ENCODE measurements at regions not wholly inside any gene's neighbourhood (a gene's known extent, or its start where the extent isn't known, plus 50 kb on each side); places are given as distances from the start of the nearest gene placed in this dataset.
"Not testable (repeated sequence)": the region's sequence is repeated elsewhere in the genome, so short reads cannot be mapped to it uniquely, and the experiment has no call there.

GRCh38 chr15:20243486-20244240, 297.9 kb downstream of the GOLGA6L6 start:
- not testable (repeated sequence) for ATAC-seq (ENCODE audit: low read depth)

GRCh38 chr15:20240366-20240917, 301.2 kb downstream of the GOLGA6L6 start:
- H3K4me1 ChIP-seq (ENCODE audit: control insufficient read depth in 2 of 2, insufficient read depth in 2 of 2, low read length in 2 of 2); H3K27ac ChIP-seq (ENCODE audit: low read length in 2 of 2); intact Hi-C loops (cut with micrococcal nuclease); H3K4me3 Mint-ChIP-seq; H3K79me2 ChIP-seq (ENCODE audit: control insufficient read depth, insufficient read depth, low read length); H2AFZ ChIP-seq (ENCODE audit: insufficient read depth, low read depth, low read length, poor library complexity, severe bottlenecking); POLR2A ChIA-PET; ATAC-seq (ENCODE audit: low read depth); CTCF ChIA-PET; H3K4me1 Mint-ChIP-seq; H3K27me3 ChIP-seq (replicated peaks in 1 of 4; ENCODE audit: control extremely low read depth in 1 of 4, control insufficient read depth in 3 of 4, insufficient read depth in 4 of 4, low read length in 3 of 4); DNase-seq; H3K36me3 ChIP-seq (replicated peaks in 1 of 2; ENCODE audit: control extremely low read depth in 1 of 2, control insufficient read depth in 1 of 2, extremely low read depth in 1 of 2, insufficient read depth in 2 of 2, low read length in 1 of 2); H3K4me3 ChIP-seq (ENCODE audit: control extremely low read depth in 1 of 5, extremely low read depth in 1 of 5, insufficient read depth in 1 of 5, low read depth in 2 of 5, low read length in 4 of 5); H4K20me1 ChIP-seq (ENCODE audit: control insufficient read depth, insufficient read depth, low read length, poor library complexity, severe bottlenecking); H3K4me2 ChIP-seq (replicated peaks; ENCODE audit: low read depth, low read length, poor library complexity, severe bottlenecking); H3K27me3 Mint-ChIP-seq; H3K9me3 Mint-ChIP-seq (ENCODE audit: insufficient read depth); H3K9ac ChIP-seq (ENCODE audit: low read length); H3K27ac Mint-ChIP-seq: not testable (repeated sequence)
- H3K9me3 ChIP-seq (ENCODE audit: control extremely low read depth in 1 of 3, control insufficient read depth in 2 of 3, insufficient read depth in 1 of 3, low read length in 2 of 3) = peaks cover 0 to 34% (median 0%) of the 10 kb centered on the region in 3 donors
- WGBS (ENCODE audit: insufficient coverage) = 83% methylated on average over 14 of the region's 14 CpGs

More at GRCh38 chr15:20243486-20244240, 297.9 kb downstream of the GOLGA6L6 start:
- H3K9ac ChIP-seq (ENCODE audit: low read length); POLR2A ChIA-PET; H3K27me3 Mint-ChIP-seq; CTCF ChIA-PET; H2AFZ ChIP-seq (ENCODE audit: insufficient read depth, low read depth, low read length, poor library complexity, severe bottlenecking); H3K4me2 ChIP-seq (replicated peaks; ENCODE audit: low read depth, low read length, poor library complexity, severe bottlenecking); H3K27ac ChIP-seq (ENCODE audit: low read length in 2 of 2); H3K4me1 Mint-ChIP-seq; intact Hi-C loops (cut with micrococcal nuclease); H3K4me1 ChIP-seq (ENCODE audit: control insufficient read depth in 2 of 2, insufficient read depth in 2 of 2, low read length in 2 of 2); H4K20me1 ChIP-seq (ENCODE audit: control insufficient read depth, insufficient read depth, low read length, poor library complexity, severe bottlenecking); H3K9me3 Mint-ChIP-seq (ENCODE audit: insufficient read depth); H3K27me3 ChIP-seq (replicated peaks in 1 of 4; ENCODE audit: control extremely low read depth in 1 of 4, control insufficient read depth in 3 of 4, insufficient read depth in 4 of 4, low read length in 3 of 4); H3K36me3 ChIP-seq (replicated peaks in 1 of 2; ENCODE audit: control extremely low read depth in 1 of 2, control insufficient read depth in 1 of 2, extremely low read depth in 1 of 2, insufficient read depth in 2 of 2, low read length in 1 of 2); H3K4me3 ChIP-seq (ENCODE audit: control extremely low read depth in 1 of 5, extremely low read depth in 1 of 5, insufficient read depth in 1 of 5, low read depth in 2 of 5, low read length in 4 of 5); H3K79me2 ChIP-seq (ENCODE audit: control insufficient read depth, insufficient read depth, low read length); H3K27ac Mint-ChIP-seq; DNase-seq; H3K4me3 Mint-ChIP-seq: not testable (repeated sequence)
- H3K9me3 ChIP-seq (ENCODE audit: control extremely low read depth in 1 of 3, control insufficient read depth in 2 of 3, insufficient read depth in 1 of 3, low read length in 2 of 3) = peaks cover 0 to 39% (median 0%) of the 10 kb centered on the region in 3 donors
- 83% methylated on average over 9 of the region's 12 CpGs for WGBS (ENCODE audit: insufficient coverage)

GRCh38 chr15:20239186-20239585, 302.4 kb downstream of the GOLGA6L6 start:
- WGBS (ENCODE audit: insufficient coverage) = 95% methylated on average over 2 of the region's 4 CpGs
- H3K4me2 ChIP-seq (replicated peaks; ENCODE audit: low read depth, low read length, poor library complexity, severe bottlenecking); DNase-seq; H3K9ac ChIP-seq (ENCODE audit: low read length); H3K27me3 Mint-ChIP-seq; H2AFZ ChIP-seq (ENCODE audit: insufficient read depth, low read depth, low read length, poor library complexity, severe bottlenecking); H3K27ac Mint-ChIP-seq; H3K4me3 Mint-ChIP-seq; H3K27ac ChIP-seq (ENCODE audit: low read length in 2 of 2); CTCF ChIA-PET; POLR2A ChIA-PET; H3K4me1 Mint-ChIP-seq; H3K27me3 ChIP-seq (replicated peaks in 1 of 4; ENCODE audit: control extremely low read depth in 1 of 4, control insufficient read depth in 3 of 4, insufficient read depth in 4 of 4, low read length in 3 of 4); H4K20me1 ChIP-seq (ENCODE audit: control insufficient read depth, insufficient read depth, low read length, poor library complexity, severe bottlenecking); intact Hi-C loops (cut with micrococcal nuclease); H3K4me3 ChIP-seq (ENCODE audit: control extremely low read depth in 1 of 5, extremely low read depth in 1 of 5, insufficient read depth in 1 of 5, low read depth in 2 of 5, low read length in 4 of 5); ATAC-seq (ENCODE audit: low read depth); H3K4me1 ChIP-seq (ENCODE audit: control insufficient read depth in 2 of 2, insufficient read depth in 2 of 2, low read length in 2 of 2); H3K9me3 Mint-ChIP-seq (ENCODE audit: insufficient read depth); H3K79me2 ChIP-seq (ENCODE audit: control insufficient read depth, insufficient read depth, low read length); H3K36me3 ChIP-seq (replicated peaks in 1 of 2; ENCODE audit: control extremely low read depth in 1 of 2, control insufficient read depth in 1 of 2, extremely low read depth in 1 of 2, insufficient read depth in 2 of 2, low read length in 1 of 2): not testable (repeated sequence)
- H3K9me3 ChIP-seq (ENCODE audit: control extremely low read depth in 1 of 3, control insufficient read depth in 2 of 3, insufficient read depth in 1 of 3, low read length in 2 of 3) = peaks cover 0 to 27% (median 0%) of the 10 kb centered on the region in 3 donors
